Trophoblast cell (in vitro differentiated cells and primary cell): ENCODE measurements at regions not wholly inside any gene's neighbourhood (a gene's known extent, or its start where the extent isn't known, plus 50 kb on each side); places are given as distances from the start of the nearest gene placed in this dataset.
"Not testable (repeated sequence)": the region's sequence is repeated elsewhere in the genome, so short reads cannot be mapped to it uniquely, and the experiment has no call there.

ENCODE experiments used
- DNase-seq, 2 donors: peaks; one replicate each; pipeline ENCODE4 v3.0.0-alpha.2; 2016
- H2AFZ ChIP-seq: 2 replicates; pipeline ENCODE4 v1.6.1; 2013; ENCODE audit warnings: low read length, moderate library complexity, mild to moderate bottlenecking; ENCODE audit not compliant: insufficient read depth, poor library complexity
- H2AK5ac ChIP-seq: 2 replicates; pipeline ENCODE4 v1.6.1; 2013; ENCODE audit warnings: mild to moderate bottlenecking, low read length
- H2BK120ac ChIP-seq: 2 replicates; pipeline ENCODE4 v1.6.1; 2013; ENCODE audit warnings: low read length, mild to moderate bottlenecking, moderate library complexity; ENCODE audit not compliant: insufficient read depth, poor library complexity
- H2BK12ac ChIP-seq: 2 replicates; pipeline ENCODE4 v1.6.1; 2013; ENCODE audit warnings: mild to moderate bottlenecking, low read length, moderate library complexity
- H2BK5ac ChIP-seq: 2 replicates; pipeline ENCODE4 v1.6.1; 2013; ENCODE audit warnings: low read length, low read depth, moderate library complexity, mild to moderate bottlenecking; ENCODE audit not compliant: poor library complexity
- H3K14ac ChIP-seq: 2 replicates; pipeline ENCODE4 v1.6.1; 2013; ENCODE audit warnings: mild to moderate bottlenecking, low read length
- H3K18ac ChIP-seq: 2 replicates; pipeline ENCODE4 v1.6.1; 2013; ENCODE audit warnings: mild to moderate bottlenecking, low read length
- H3K23ac ChIP-seq: 2 replicates; pipeline ENCODE4 v1.6.1; 2013; ENCODE audit warnings: low read length
- H3K27ac ChIP-seq: 2 replicates; pipeline ENCODE4 v1.5.1; 2013; ENCODE audit warnings: low read depth, mild to moderate bottlenecking, inconsistent platforms, low read length, moderate library complexity
- H3K27me3 ChIP-seq: 2 replicates; pipeline ENCODE4 v1.6.1; 2013; ENCODE audit warnings: inconsistent platforms, mild to moderate bottlenecking, low read length, moderate library complexity; ENCODE audit not compliant: insufficient read depth
- H3K36me3 ChIP-seq, 2 experiments: 1 replicate in 1 of 2; 2 replicates in 1 of 2; pipeline ENCODE4 v1.6.1; 2013; ENCODE audit warnings: low read length in 2 of 2, mild to moderate bottlenecking in 2 of 2, moderate library complexity in 1 of 2; ENCODE audit not compliant: insufficient read depth in 2 of 2, control insufficient read depth in 1 of 2
- H3K4ac ChIP-seq: 2 replicates; pipeline ENCODE4 v1.6.1; 2013; ENCODE audit warnings: low read depth, mild to moderate bottlenecking, low read length, moderate library complexity
- H3K4me1 ChIP-seq, 2 experiments: 1 replicate in 1 of 2; 2 replicates in 1 of 2; pipeline ENCODE4 v1.6.1; 2013; ENCODE audit warnings: low read length in 2 of 2, mild to moderate bottlenecking in 2 of 2, moderate library complexity in 1 of 2; ENCODE audit not compliant: insufficient read depth in 2 of 2, control insufficient read depth in 1 of 2
- H3K4me2 ChIP-seq: 2 replicates; pipeline ENCODE4 v1.6.1; 2013; ENCODE audit warnings: inconsistent platforms, mild to moderate bottlenecking, low read length, moderate library complexity
- H3K4me3 ChIP-seq: 2 replicates; pipeline ENCODE4 v1.5.1; 2013; ENCODE audit warnings: mild to moderate bottlenecking, low read depth, low read length, inconsistent platforms
- H3K79me1 ChIP-seq: one replicate; pipeline ENCODE4 v1.6.1; 2013; ENCODE audit warnings: low read length
- H3K79me2 ChIP-seq: 2 replicates; pipeline ENCODE4 v1.6.1; 2013; ENCODE audit warnings: low read length, mild to moderate bottlenecking; ENCODE audit not compliant: control insufficient read depth, insufficient read depth, poor library complexity
- H3K9ac ChIP-seq: 2 replicates; pipeline ENCODE4 v1.6.1; 2013; ENCODE audit warnings: mild to moderate bottlenecking, low read length
- H3K9me3 ChIP-seq: 2 replicates; pipeline ENCODE4 v1.6.1; 2013; ENCODE audit warnings: low read depth, mild to moderate bottlenecking, control low read depth, inconsistent platforms, low read length; ENCODE audit not compliant: insufficient read depth
- H4K12ac ChIP-seq: 2 replicates; pipeline ENCODE4 v1.6.1; 2013; ENCODE audit warnings: low read depth, mild to moderate bottlenecking, low read length, moderate library complexity
- H4K8ac ChIP-seq: 2 replicates; pipeline ENCODE4 v1.6.1; 2013; ENCODE audit warnings: low read depth, mild to moderate bottlenecking, low read length, moderate library complexity
- H4K91ac ChIP-seq: one replicate; pipeline ENCODE4 v1.6.1; 2013; ENCODE audit warnings: low read depth, mild to moderate bottlenecking, low read length, moderate library complexity
- WGBS: extraction: QIAGEN DNeasy Blood & Tissue Kit; methylation state at CpG from one replicate; pipeline ENCODE4 v1.1.7; 2013; ENCODE audit warnings: missing lambda C conversion rate; ENCODE audit not compliant: insufficient read length, insufficient coverage; ENCODE audit errors: extremely low coverage; 5-methylcytosine and 5-hydroxymethylcytosine counted together

- H3K79me1 ChIP-seq, H4K12ac ChIP-seq, H4K91ac ChIP-seq, H3K14ac ChIP-seq, H3K18ac ChIP-seq, H3K4ac ChIP-seq, H2BK120ac ChIP-seq, H4K8ac ChIP-seq, H3K23ac ChIP-seq, H3K4me1 ChIP-seq, H3K9ac ChIP-seq, H3K27ac ChIP-seq, H3K36me3 ChIP-seq, DNase-seq, H2BK5ac ChIP-seq, H3K27me3 ChIP-seq, H3K4me2 ChIP-seq, H2AFZ ChIP-seq, H2AK5ac ChIP-seq, H3K4me3 ChIP-seq, H2BK12ac ChIP-seq, H3K79me2 ChIP-seq: not testable (repeated sequence)
- H3K9me3 ChIP-seq: peaks cover 19% of the 10 kb centered on the region
- WGBS: no CpG with 5 or more reads among the region's 5 CpGs
These were observed 67.3 kb upstream of the ANTXRL start for GRCh38 chr10:46219431-46219990.

GRCh38 chr10:46220187-46220586 is 66.6 kb upstream of the ANTXRL start:
- Histone ChIP-seq H4K12ac (no peak overlapping the region), H3K4ac (no peak overlapping the region), H3K9ac (no peak overlapping the region), H3K79me2 (no peaks in the 10 kb centered on the region), H2AK5ac (no peak overlapping the region), H3K23ac (no peak overlapping the region), H2BK120ac (no peak overlapping the region), H3K4me2 (no peak overlapping the region), H3K9me3 (peaks cover 19% of the 10 kb centered on the region), H4K8ac (no peak overlapping the region), H3K4me1 (no peaks in the 10 kb centered on the region), H2BK5ac (no peak overlapping the region), H4K91ac (no peak overlapping the region), H3K18ac (no peak overlapping the region), H3K79me1 (no peaks in the 10 kb centered on the region), H3K27me3 (no peaks in the 10 kb centered on the region), H2AFZ (no peak overlapping the region), H3K36me3 (no peaks in the 10 kb centered on the region), H3K4me3 (no peak overlapping the region), H2BK12ac (no peak overlapping the region), H3K27ac (no peak overlapping the region), H3K14ac (no peak overlapping the region)
- DNase-seq: no peak
- WGBS: no CpG with 5 or more reads among the region's 5 CpGs

GRCh38 chr10:46220872-46221538 is 65.8 kb upstream of the ANTXRL start:
- no peak overlapping the region for H2BK120ac ChIP-seq
- H2BK5ac ChIP-seq: no peak overlapping the region
- H3K14ac ChIP-seq: no peak overlapping the region
- H4K91ac ChIP-seq: no peak overlapping the region
- H4K12ac ChIP-seq: no peak overlapping the region
- no peak overlapping the region for H3K18ac ChIP-seq
- H3K4me2 ChIP-seq: no peak overlapping the region
- H3K79me2 ChIP-seq: no peaks in the 10 kb centered on the region
- H3K27ac ChIP-seq: no peak overlapping the region
- H3K4ac ChIP-seq: no peak overlapping the region
- peak in 1 of 2 donors; percentile 1 for DNase-seq
- H2AFZ ChIP-seq: no peak overlapping the region
- no peaks in the 10 kb centered on the region for H3K36me3 ChIP-seq
- H2BK12ac ChIP-seq: no peak overlapping the region
- H3K9me3 ChIP-seq: peaks cover 19% of the 10 kb centered on the region
- no CpG with 5 or more reads among the region's 9 CpGs for WGBS
- no peak overlapping the region for H3K9ac ChIP-seq
- H4K8ac ChIP-seq: no peak overlapping the region
- H3K27me3 ChIP-seq: no peaks in the 10 kb centered on the region
- no peak overlapping the region for H3K23ac ChIP-seq
- no peak overlapping the region for H2AK5ac ChIP-seq
- H3K79me1 ChIP-seq: no peaks in the 10 kb centered on the region
- no peak overlapping the region for H3K4me3 ChIP-seq
- H3K4me1 ChIP-seq: no peaks in the 10 kb centered on the region

- WGBS: 100% methylated on average over 1 of the region's 4 CpGs
- Histone ChIP-seq H4K12ac (no peak overlapping the region), H3K27ac (no peak overlapping the region), H3K23ac (no peak overlapping the region), H2AFZ (no peak overlapping the region), H2BK120ac (no peak overlapping the region), H2BK12ac (no peak overlapping the region), H3K4me2 (no peak overlapping the region), H3K14ac (no peak overlapping the region), H3K79me1 (no peaks in the 10 kb centered on the region), H3K4ac (no peak overlapping the region), H3K4me1 (no peaks in the 10 kb centered on the region), H3K27me3 (no peaks in the 10 kb centered on the region), H2AK5ac (no peak overlapping the region), H3K9ac (no peak overlapping the region), H3K79me2 (no peaks in the 10 kb centered on the region), H3K9me3 (peaks cover 11% of the 10 kb centered on the region), H3K18ac (no peak overlapping the region), H4K8ac (no peak overlapping the region), H4K91ac (no peak overlapping the region), H3K36me3 (no peaks in the 10 kb centered on the region), H2BK5ac (no peak overlapping the region), H3K4me3 (no peak overlapping the region)
- DNase-seq: no peak
These were observed 64.3 kb upstream of the ANTXRL start for GRCh38 chr10:46222364-46222935.
